SH-SY5Y (cell line): ENCODE measurements at regions not wholly inside any gene's neighbourhood (a gene's known extent, or its start where the extent isn't known, plus 50 kb on each side); places are given as distances from the start of the nearest gene placed in this dataset.

ENCODE experiments used
- GATA2 ChIP-seq: IDR thresholded peaks from 2 replicates; pipeline ENCODE4 v1.6.1; 2011; ENCODE audit warnings: mild to moderate bottlenecking, low read depth, low read length
- GATA3 ChIP-seq: IDR thresholded peaks from 2 replicates; pipeline ENCODE4 v1.6.1; 2011; ENCODE audit warnings: low read depth, mild to moderate bottlenecking, low read length, moderate library complexity

DNA sequence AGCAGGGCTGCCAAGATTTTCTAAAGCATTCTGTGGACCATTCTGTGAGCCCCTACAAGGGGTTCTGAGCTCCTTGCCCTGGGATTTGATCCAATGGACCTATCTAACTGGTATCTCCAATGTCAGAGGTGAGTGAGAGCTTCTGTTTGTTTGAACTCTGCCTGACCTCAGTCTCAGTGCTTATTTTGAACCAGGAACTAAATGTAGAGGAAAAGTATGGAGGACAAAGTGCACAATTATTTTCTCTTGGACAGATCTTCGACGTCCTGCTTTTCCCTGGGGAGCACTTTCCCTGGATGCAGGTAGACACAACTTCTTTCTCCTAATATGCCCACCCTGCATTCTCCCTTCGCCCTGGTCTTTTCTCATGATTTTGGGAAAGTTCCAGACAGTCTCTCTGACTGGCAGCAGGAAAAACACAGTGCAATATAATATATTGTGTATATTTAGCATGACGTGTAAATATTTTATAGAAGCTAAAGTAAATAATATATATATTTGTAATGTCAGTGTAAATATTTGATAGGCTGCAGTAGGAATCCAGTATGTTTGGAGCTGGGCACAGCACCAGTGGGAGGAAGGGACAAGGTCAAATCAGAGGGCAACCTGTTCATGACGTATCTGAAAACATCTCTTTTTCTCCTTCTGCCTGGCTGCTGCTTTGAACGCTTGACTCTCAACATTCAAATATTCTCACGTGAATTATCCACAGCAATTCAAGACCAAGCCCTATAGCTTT lies 184.0 kb upstream of the LYZL1 start:
- TF ChIP-seq GATA3 (no peak), GATA2 (no peak)
